SK-N-SH (cell line): ENCODE measurements at regions not wholly inside any gene's neighbourhood (a gene's known extent, or its start where the extent isn't known, plus 50 kb on each side); places are given as distances from the start of the nearest gene placed in this dataset.

Source experiments
- CTCF ChIP-seq: fragments of 200-600 bp; sonication (generic); IDR thresholded peaks from 2 replicates; pipeline ENCODE4 v1.6.1; 2017; ENCODE audit warnings: antibody characterized with exemption, mild to moderate bottlenecking, moderate library complexity
- EP300 ChIP-seq, 2 experiments: IDR thresholded peaks; 2 replicates each; pipeline versions ENCODE4 v1.4.0 to v1.6.1; 2012; ENCODE audit warnings: borderline replicate concordance in 1 of 2, low read depth in 1 of 2, low read length in 1 of 2
- EZH2phosphoT487 ChIP-seq: fragments of 200-600 bp; sonication (generic); IDR thresholded peaks from 2 replicates; pipeline ENCODE4 v1.6.1; 2017; ENCODE audit warnings: low read depth, mixed run types, mild to moderate bottlenecking, antibody characterized with exemption, moderate library complexity, borderline replicate concordance
- JUND ChIP-seq: IDR thresholded peaks from 2 replicates; pipeline ENCODE4 v1.4.0; 2012
- MAX ChIP-seq: IDR thresholded peaks from 2 replicates; pipeline ENCODE4 v1.4.0; 2012; ENCODE audit warnings: low read depth
- MXI1 ChIP-seq: IDR thresholded peaks from 2 replicates; pipeline ENCODE4 v1.6.1; 2012; ENCODE audit warnings: mild to moderate bottlenecking, low read depth, low read length, improper control_type of control experiment
- NFIC ChIP-seq: IDR thresholded peaks from 2 replicates; pipeline ENCODE4 v1.4.0; 2012; ENCODE audit warnings: borderline replicate concordance
- POLR2AphosphoS5 ChIP-seq: IDR thresholded peaks from 2 replicates; pipeline ENCODE4 v1.6.1; 2012; ENCODE audit warnings: low read depth, low read length
- SIN3A ChIP-seq: IDR thresholded peaks from 2 replicates; pipeline ENCODE4 v1.6.1; 2012; ENCODE audit warnings: low read depth, mild to moderate bottlenecking, low read length, moderate library complexity, borderline replicate concordance
- SMC3 ChIP-seq: IDR thresholded peaks from 2 replicates; pipeline ENCODE4 v1.6.1; 2012; ENCODE audit warnings: low read depth, low read length, improper control_type of control experiment
- TAF1 ChIP-seq: IDR thresholded peaks from 2 replicates; pipeline ENCODE4 v1.6.1; 2012; ENCODE audit warnings: low read depth, mild to moderate bottlenecking, low read length, moderate library complexity, borderline replicate concordance

- TF ChIP-seq CTCF (no peak), POLR2AphosphoS5 (no peak), TAF1 (no peak), JUND (no peak), EZH2phosphoT487 (no peak), SIN3A (no peak), EP300 (IDR thresholded peaks at IDR 0.05; ENCODE audit: borderline replicate concordance in 1 of 2, low read depth in 1 of 2, low read length in 1 of 2) (no peak), MAX (no peak), NFIC (no peak), SMC3 (no peak), MXI1 (no peak)
Observed at GRCh38 chr14:44795725-44796124, 166.0 kb downstream of the KLHL28 start.
